Thymus (tissue), 11 donors: ENCODE measurements at regions not wholly inside any gene's neighbourhood (a gene's known extent, or its start where the extent isn't known, plus 50 kb on each side); places are given as distances from the start of the nearest gene placed in this dataset.

Experiments used
- DNase-seq, 9 donors: peaks; one replicate each; pipeline ENCODE4 v3.0.0-alpha.2; 2013; ENCODE audit warnings: low spot score in 9 of 9, low read depth in 6 of 9, missing footprints in 1 of 9
- H3K27ac ChIP-seq, 2 donors: one replicate each; pipeline ENCODE4 v1.5.1; 2013; ENCODE audit warnings: control low read depth in 1 of 2, low read depth in 1 of 2, low read length in 1 of 2, mild to moderate bottlenecking in 1 of 2, moderate library complexity in 1 of 2
- H3K27me3 ChIP-seq, 2 donors: one replicate each; pipeline ENCODE4 v1.5.1; 2013; ENCODE audit warnings: low read length in 1 of 2; ENCODE audit not compliant: control insufficient read depth in 2 of 2, insufficient read depth in 1 of 2
- H3K36me3 ChIP-seq, 2 donors: one replicate each; pipeline ENCODE4 v1.5.1; 2013; ENCODE audit warnings: low read length in 1 of 2, mild to moderate bottlenecking in 1 of 2, moderate library complexity in 1 of 2; ENCODE audit not compliant: control insufficient read depth in 2 of 2, insufficient read depth in 2 of 2
- H3K4me1 ChIP-seq, 2 donors: one replicate each; pipeline ENCODE4 v1.5.1; 2013; ENCODE audit warnings: low read length in 2 of 2; ENCODE audit not compliant: control insufficient read depth in 2 of 2, insufficient read depth in 2 of 2
- H3K4me3 ChIP-seq, 2 donors: one replicate each; pipeline ENCODE4 v1.5.1; 2013; ENCODE audit warnings: low read length in 2 of 2, control low read depth in 1 of 2, mild to moderate bottlenecking in 1 of 2
- H3K9me3 ChIP-seq, 2 donors: one replicate each; pipeline ENCODE4 v1.5.1; 2013; ENCODE audit warnings: low read length in 1 of 2, mild to moderate bottlenecking in 1 of 2; ENCODE audit not compliant: control insufficient read depth in 2 of 2, insufficient read depth in 1 of 2
- WGBS: extraction: QIAGEN DNeasy Blood & Tissue Kit; methylation state at CpG from one replicate; pipeline ENCODE4 v1.1.7; 2013; 5-methylcytosine and 5-hydroxymethylcytosine counted together
- donor health status: healthy.

DNA sequence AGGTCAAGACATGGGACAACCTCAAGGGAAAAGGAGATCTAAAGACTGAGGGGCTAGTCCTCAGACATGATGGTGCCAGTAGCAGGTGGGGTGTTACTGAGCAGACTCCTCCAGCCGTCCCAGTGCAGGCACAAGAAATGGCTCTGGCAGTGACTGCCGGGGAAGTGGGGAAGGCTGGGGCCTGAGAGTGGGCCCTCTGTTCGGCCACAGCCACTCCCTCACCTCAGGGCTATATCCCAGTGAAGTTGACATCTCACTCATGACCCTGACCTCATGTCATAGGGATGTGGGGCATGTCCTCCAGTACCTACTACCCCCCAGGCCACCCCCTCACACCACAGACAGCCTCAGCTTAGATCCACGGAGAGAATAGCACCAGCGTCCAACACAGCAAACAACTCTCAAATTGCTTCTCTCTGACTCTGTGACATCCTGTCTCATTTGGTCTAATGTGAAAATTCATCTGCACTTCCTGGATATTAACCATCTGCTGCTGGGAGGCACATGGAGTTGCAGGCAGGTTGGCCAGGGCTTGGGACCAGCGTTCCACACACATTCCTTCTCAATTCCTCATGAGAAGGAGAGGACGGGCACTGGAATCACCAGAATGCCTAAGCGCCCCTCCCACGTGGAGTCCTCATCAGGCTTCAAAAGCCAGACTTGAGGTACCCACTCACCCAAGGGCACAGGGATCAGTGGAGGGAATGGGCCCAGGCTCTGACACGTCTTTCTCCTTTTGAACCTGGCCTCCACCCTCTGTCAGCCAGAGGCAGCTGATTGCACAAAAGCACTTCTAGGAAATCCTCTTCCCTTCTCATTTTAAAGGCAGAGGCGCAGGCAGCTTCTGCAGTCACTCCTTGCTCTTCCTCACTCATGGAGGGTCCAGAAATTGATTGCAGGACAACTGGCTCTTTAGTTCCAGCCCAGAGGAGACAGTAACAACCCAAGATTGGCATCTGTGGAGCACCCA, 163.6 kb upstream of the CST7 start:
- DNase-seq, result no peak
- Histone ChIP-seq H3K36me3 (no peaks in the 10 kb centered on the region), H3K4me1 (peaks cover 38 to 51% of the 10 kb centered on the region in 2 donors), H3K9me3 (peaks cover 0 to 4% of the 10 kb centered on the region in 2 donors), H3K4me3 (no peak overlapping the region), H3K27ac (no peak overlapping the region), H3K27me3 (no peaks in the 10 kb centered on the region)
- WGBS, result 82% methylated on average over 11 of the region's 11 CpGs

DNA sequence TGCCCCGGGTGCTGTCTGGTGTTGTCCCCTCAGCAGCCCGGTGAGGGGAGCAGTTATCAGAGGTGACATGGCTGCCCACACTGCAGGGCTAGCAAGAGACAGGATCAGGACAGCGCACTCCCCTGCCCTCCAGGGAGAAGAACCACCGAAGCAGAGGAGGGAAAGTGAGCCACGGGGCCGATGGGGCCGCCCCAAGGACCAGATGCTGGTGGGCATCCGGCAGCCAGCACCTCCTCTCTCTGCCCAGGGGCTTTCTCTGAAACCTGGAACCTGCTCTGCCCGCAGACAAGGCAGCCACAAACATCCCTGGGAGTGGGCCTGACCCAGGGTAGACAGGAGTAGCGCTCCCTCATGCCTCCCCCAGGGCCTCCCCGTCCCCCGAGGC, 163.0 kb upstream of the CST7 start:
- Histone ChIP-seq H3K27ac (no peak overlapping the region), H3K9me3 (peaks cover 0 to 4% of the 10 kb centered on the region in 2 donors), H3K4me1 (peaks cover 31 to 44% of the 10 kb centered on the region in 2 donors), H3K36me3 (no peaks in the 10 kb centered on the region), H3K4me3 (no peak overlapping the region), H3K27me3 (no peaks in the 10 kb centered on the region)
- no peak for DNase-seq
- WGBS, result 93% methylated on average over 12 of the region's 12 CpGs

DNA sequence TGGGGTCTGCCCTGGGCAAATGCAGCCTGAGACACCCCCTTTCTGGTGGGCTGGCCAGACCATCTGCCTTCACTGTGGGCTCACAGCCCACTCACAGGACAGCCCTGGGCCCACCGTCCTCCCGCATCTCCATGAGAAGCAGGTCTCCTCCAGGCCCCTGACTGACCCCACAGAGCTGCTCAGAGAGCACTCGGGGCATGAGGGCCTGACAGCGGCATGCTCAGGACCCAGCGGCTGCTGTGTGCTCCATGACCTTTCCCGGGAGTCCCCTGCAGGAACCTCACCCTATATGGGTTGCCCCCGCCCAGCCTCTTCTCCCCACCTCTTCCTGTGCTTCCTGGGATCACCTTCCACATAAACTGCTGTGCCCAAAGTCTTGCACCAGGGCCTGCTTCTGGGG, 162.4 kb upstream of the CST7 start:
- no peak for DNase-seq
- no peaks in the 10 kb centered on the region for H3K36me3 ChIP-seq
- no peaks in the 10 kb centered on the region for H3K27me3 ChIP-seq
- no peak overlapping the region for H3K4me3 ChIP-seq
- peaks cover 29 to 38% of the 10 kb centered on the region in 2 donors for H3K4me1 ChIP-seq
- no peak overlapping the region for H3K27ac ChIP-seq
- 99% methylated on average over 7 of the region's 7 CpGs for WGBS
- peaks cover 0 to 4% of the 10 kb centered on the region in 2 donors for H3K9me3 ChIP-seq

- Histone ChIP-seq H3K4me1 (peaks cover 29 to 36% of the 10 kb centered on the region in 2 donors), H3K4me3 (no peak overlapping the region), H3K27ac (no peak overlapping the region), H3K9me3 (peaks cover 0 to 4% of the 10 kb centered on the region in 2 donors), H3K27me3 (no peaks in the 10 kb centered on the region), H3K36me3 (no peaks in the 10 kb centered on the region)
- 96% methylated on average over 10 of the region's 10 CpGs for WGBS
- no peak for DNase-seq
Measured at GRCh38 chr20:24787071-24787470, 162.0 kb upstream of the CST7 start.

- peaks cover 25 to 31% of the 10 kb centered on the region in 2 donors for H3K4me1 ChIP-seq
- DNase-seq, result no peak
- WGBS, result 97% methylated on average over 8 of the region's 8 CpGs
- H3K27me3 ChIP-seq, result no peaks in the 10 kb centered on the region
- H3K36me3 ChIP-seq, result no peaks in the 10 kb centered on the region
- no peak overlapping the region for H3K4me3 ChIP-seq
- peaks cover 0 to 4% of the 10 kb centered on the region in 2 donors for H3K9me3 ChIP-seq
- H3K27ac ChIP-seq, result no peak overlapping the region
Measured at GRCh38 chr20:24787621-24788020, 161.4 kb upstream of the CST7 start.

GRCh38 chr20:24789877-24790276, 159.2 kb upstream of the CST7 start:
- Histone ChIP-seq H3K36me3 (no peaks in the 10 kb centered on the region), H3K27me3 (no peaks in the 10 kb centered on the region), H3K4me3 (no peak overlapping the region), H3K27ac (no peak overlapping the region), H3K9me3 (no peaks in the 10 kb centered on the region), H3K4me1 (peaks cover 7 to 8% of the 10 kb centered on the region in 2 donors)
- 89% methylated on average over 4 of the region's 4 CpGs for WGBS
- DNase-seq, result no peak

- Histone ChIP-seq H3K4me1 (no peaks in the 10 kb centered on the region), H3K9me3 (no peaks in the 10 kb centered on the region), H3K36me3 (no peaks in the 10 kb centered on the region), H3K27ac (no peak overlapping the region), H3K27me3 (no peaks in the 10 kb centered on the region), H3K4me3 (no peak overlapping the region)
- WGBS, result 96% methylated on average over 13 of the region's 13 CpGs
- no peak for DNase-seq
Measured at GRCh38 chr20:24790746-24791283, 158.3 kb upstream of the CST7 start.

DNA sequence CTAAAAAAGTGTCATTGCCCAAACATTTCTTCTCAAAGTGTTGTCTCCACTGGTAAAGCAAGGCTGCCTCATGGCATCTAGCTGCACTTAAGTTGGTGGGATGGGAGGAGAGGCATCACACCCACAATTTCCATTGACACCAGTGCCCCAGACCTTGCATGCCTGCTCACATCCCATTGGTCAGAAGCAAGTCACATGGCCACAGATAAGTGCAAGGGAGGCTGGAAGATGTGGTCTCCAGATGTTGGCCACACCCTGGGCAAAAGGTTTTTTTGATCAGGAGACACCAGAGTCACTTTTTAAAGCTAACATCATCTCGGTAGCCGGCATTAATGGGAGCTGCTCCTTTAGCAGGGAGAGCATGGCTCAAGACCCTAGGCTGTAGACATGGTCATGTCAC, 157.1 kb upstream of the CST7 start:
- 99% methylated on average over 2 of the region's 2 CpGs for WGBS
- Histone ChIP-seq H3K27me3 (peaks cover 0 to 2% of the 10 kb centered on the region in 2 donors), H3K27ac (no peak overlapping the region), H3K36me3 (no peaks in the 10 kb centered on the region), H3K9me3 (no peaks in the 10 kb centered on the region), H3K4me3 (no peak overlapping the region), H3K4me1 (no peaks in the 10 kb centered on the region)
- no peak for DNase-seq
